GM12872 (cell line): ENCODE measurements at regions not wholly inside any gene's neighbourhood (a gene's known extent, or its start where the extent isn't known, plus 50 kb on each side); places are given as distances from the start of the nearest gene placed in this dataset.

ENCODE experiments used
- CTCF ChIP-seq: IDR thresholded peaks from 3 replicates; pipeline ENCODE4 v1.5.1; 2011; ENCODE audit warnings: low read depth, mild to moderate bottlenecking, low read length, moderate library complexity; ENCODE audit not compliant: insufficient read depth

GRCh38 chr3:174423936-174424335 lies 435.2 kb upstream of the NAALADL2 start:
- TF ChIP-seq CTCF: no peak

- no peak for TF ChIP-seq CTCF
Measured at GRCh38 chr3:174424656-174425055, 434.5 kb upstream of the NAALADL2 start.

- no peak for TF ChIP-seq CTCF
Measured at GRCh38 chr3:174425422-174425821, 433.7 kb upstream of the NAALADL2 start.

- no peak for TF ChIP-seq CTCF
Measured at GRCh38 chr3:174430986-174431385, 428.1 kb upstream of the NAALADL2 start.

- TF ChIP-seq CTCF: no peak
Measured at GRCh38 chr3:174431717-174432116, 427.4 kb upstream of the NAALADL2 start.

GRCh38 chr3:174436367-174436766 lies 422.8 kb upstream of the NAALADL2 start:
- no peak for TF ChIP-seq CTCF

- TF ChIP-seq CTCF: no peak
Measured at GRCh38 chr3:174438501-174439145, 420.5 kb upstream of the NAALADL2 start.
